K562 (cell line): ENCODE measurements at regions not wholly inside any gene's neighbourhood (a gene's known extent, or its start where the extent isn't known, plus 50 kb on each side); places are given as distances from the start of the nearest gene placed in this dataset.

ENCODE experiments used
- CREB1 ChIP-seq, 2 experiments: sonication (generic) in 1 of 2; formaldehyde crosslinking in 1 of 2; IDR thresholded peaks; 2 replicates each; pipeline versions ENCODE4 v1.6.1 to v1.8.0; 2012 to 2022; ENCODE audit warnings: inconsistent platforms in 1 of 2, mild to moderate bottlenecking in 1 of 2, missing genetic modification reagents in 1 of 2, moderate library complexity in 1 of 2
- CTCF ChIP-seq, 3 experiments: IDR thresholded peaks in 2 of 3; conservative IDR thresholded peaks in 1 of 3; 2 replicates each; pipeline ENCODE4 v1.5.1; 2011 to 2012; ENCODE audit warnings: low read length in 3 of 3, mild to moderate bottlenecking in 3 of 3, control low read depth in 2 of 3, improper control_type of control experiment in 1 of 3, inconsistent platforms in 1 of 3, low read depth in 1 of 3, mixed read lengths in 1 of 3, moderate library complexity in 1 of 3; ENCODE audit not compliant: insufficient read depth in 2 of 3
- ELF1 ChIP-seq: fragments of 200-800 bp; sonication (Bioruptor generic); IDR thresholded peaks from 2 replicates; pipeline ENCODE4 v1.6.1; 2016; ENCODE audit warnings: missing genetic modification characterization, missing compliant biosample characterization
- FOXJ2 ChIP-seq: fragments of 200-800 bp; sonication (Bioruptor generic); IDR thresholded peaks from 2 replicates; pipeline ENCODE4 v1.6.1; 2016; ENCODE audit warnings: missing genetic modification characterization, missing compliant biosample characterization
- GABPA ChIP-seq: fragments of 200-800 bp; sonication (Bioruptor generic); conservative IDR thresholded peaks from 2 replicates; pipeline ENCODE4 v1.6.1; 2016; ENCODE audit warnings: low read depth, missing genetic modification characterization, missing compliant biosample characterization
- GATA2 ChIP-seq: sonication (generic); formaldehyde crosslinking; IDR thresholded peaks from 2 replicates; pipeline ENCODE4 v1.4.0; 2020; ENCODE audit warnings: mild to moderate bottlenecking, missing genetic modification reagents
- LARP7 ChIP-seq: fragments of 450-650 bp; IDR thresholded peaks from 2 replicates; pipeline ENCODE4 v1.6.1; 2016
- MAFF ChIP-seq: IDR thresholded peaks from 2 replicates; pipeline ENCODE4 v1.6.1; 2012; ENCODE audit warnings: low read length, improper control_type of control experiment
- MYC ChIP-seq, 2 experiments: fragments of 250-450 bp in 1 of 2; sonication (Bioruptor Pico) in 1 of 2; IDR thresholded peaks; 2 replicates each; pipeline versions ENCODE4 v1.5.1 to v1.6.1; 2012 to 2021; ENCODE audit warnings: low read depth in 2 of 2, borderline replicate concordance in 1 of 2, improper control_type of control experiment in 1 of 2, low read length in 1 of 2, mild to moderate bottlenecking in 1 of 2, moderate library complexity in 1 of 2
- RCOR1 ChIP-seq, 2 experiments: IDR thresholded peaks; 2 replicates each; pipeline ENCODE4 v1.6.1; 2012; ENCODE audit warnings: low read depth in 2 of 2, low read length in 2 of 2, borderline replicate concordance in 1 of 2, improper control_type of control experiment in 1 of 2
- SMARCE1 ChIP-seq: fragments of 450-650 bp; IDR thresholded peaks from 2 replicates; pipeline ENCODE4 v1.7.1; 2016; ENCODE audit warnings: mild to moderate bottlenecking
- TAF9B ChIP-seq: fragments of 450-650 bp; IDR thresholded peaks from 2 replicates; pipeline ENCODE4 v1.6.1; 2018; ENCODE audit warnings: mild to moderate bottlenecking; ENCODE audit not compliant: partially characterized antibody
- ZNF764 ChIP-seq: fragments of 250-450 bp; sonication (Bioruptor Pico); IDR thresholded peaks from 2 replicates; pipeline ENCODE4 v1.4.0; 2020; ENCODE audit warnings: low read depth, mild to moderate bottlenecking, moderate library complexity

- TF ChIP-seq ELF1 (tag) (no peak), MYC (IDR thresholded peaks at IDR 0.05; ENCODE audit: low read depth, low read length) (no peak), MYC (CRISPR knock-in tag; IDR thresholded peaks at IDR 0.05; ENCODE audit: borderline replicate concordance, low read depth) (no peak), SMARCE1 (no peak), FOXJ2 (tag) (no peak), LARP7 (no peak), ZNF764 (CRISPR knock-in tag) (no peak), TAF9B (no peak), CREB1 (IDR thresholded peaks at IDR 0.05) (no peak), CREB1 (CRISPR knock-in tag; IDR thresholded peaks at IDR 0.05) (no peak), CTCF (IDR thresholded peaks at IDR 0.05 in 2 of 3, conservative IDR thresholded peaks at IDR 0.05 in 1 of 3; ENCODE audit: insufficient read depth in 2 of 3, low read depth in 1 of 3, low read length in 3 of 3) (no peak), GATA2 (no peak), GABPA (tag) (no peak), RCOR1 (IDR thresholded peaks at IDR 0.05; ENCODE audit: borderline replicate concordance in 1 of 2, low read depth in 2 of 2, low read length in 2 of 2) (no peak), MAFF (no peak)
Measured at GRCh38 chr15:25613134-25613533, 174.3 kb upstream of the UBE3A start.
